GM12878 (cell line): ENCODE measurements at regions not wholly inside any gene's neighbourhood (a gene's known extent, or its start where the extent isn't known, plus 50 kb on each side); places are given as distances from the start of the nearest gene placed in this dataset.

Experiments
- ASH2L ChIP-seq: fragments of 300-600, 200-600 bp; sonication (generic); IDR thresholded peaks from 2 replicates; pipeline ENCODE4 v1.6.1; 2017; ENCODE audit warnings: low read depth, mild to moderate bottlenecking, borderline replicate concordance
- BMI1 ChIP-seq: fragments of 450-650 bp; IDR thresholded peaks from 2 replicates; pipeline ENCODE4 v1.6.1; 2016; ENCODE audit warnings: mild to moderate bottlenecking, moderate library complexity, borderline replicate concordance
- CBX3 ChIP-seq: fragments of 200-600 bp; sonication (generic); IDR thresholded peaks from 2 replicates; pipeline ENCODE4 v1.6.1; 2016; ENCODE audit warnings: low read depth, borderline replicate concordance
- DPF2 ChIP-seq: fragments of 450-650 bp; IDR thresholded peaks from 2 replicates; pipeline ENCODE4 v1.6.1; 2017; ENCODE audit warnings: mild to moderate bottlenecking
- E4F1 ChIP-seq: fragments of 450-650 bp; IDR thresholded peaks from 2 replicates; pipeline ENCODE4 v1.6.1; 2018; ENCODE audit warnings: borderline replicate concordance, mild to moderate bottlenecking; ENCODE audit not compliant: partially characterized antibody
- NR2F1 ChIP-seq: fragments of 450-650 bp; conservative IDR thresholded peaks from 2 replicates; pipeline ENCODE4 v1.6.1; 2017; ENCODE audit warnings: mild to moderate bottlenecking
- RB1 ChIP-seq: fragments of 450-650 bp; formaldehyde crosslinking; IDR thresholded peaks from 2 replicates; pipeline ENCODE4 v1.6.1; 2017; ENCODE audit warnings: mild to moderate bottlenecking, borderline replicate concordance
- TCF12 ChIP-seq: IDR thresholded peaks from 2 replicates; pipeline ENCODE4 v1.6.1; 2011; ENCODE audit warnings: low read depth, mild to moderate bottlenecking, low read length
- TF ChIP-seq, protein P1 (sequence below): fragments of 450-650 bp; formaldehyde crosslinking; IDR thresholded peaks from 2 replicates; pipeline ENCODE4 v1.4.0; 2022; ENCODE audit warnings: mild to moderate bottlenecking, moderate library complexity
- TF ChIP-seq, protein P2 (sequence below): fragments of 450-650 bp; IDR thresholded peaks from 2 replicates; pipeline ENCODE4 v1.6.1; 2017; ENCODE audit warnings: borderline replicate concordance

DNA sequence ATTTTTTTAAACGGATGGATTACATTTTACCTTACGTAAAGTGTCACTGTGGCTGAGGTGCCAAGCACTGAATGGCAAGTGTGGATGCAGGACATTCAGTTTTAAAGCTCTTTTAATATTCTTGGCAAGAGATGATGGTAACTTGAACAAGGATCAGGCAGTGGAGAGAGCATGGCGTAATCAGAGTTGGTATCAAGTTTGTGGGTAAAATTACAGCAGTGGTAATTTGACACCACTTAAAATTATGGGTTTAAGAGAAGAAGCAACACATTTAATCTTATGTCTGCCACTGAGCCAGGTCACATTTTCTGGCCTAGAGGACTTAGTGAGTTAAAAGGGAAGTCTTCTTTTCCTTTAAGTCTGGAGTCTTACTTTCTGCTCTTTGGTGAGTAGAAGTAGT, 100.5 kb downstream of the NAA11 start (continued):
- TF ChIP-seq BMI1 (no peak), ASH2L (no peak), E4F1 (no peak), CBX3 (no peak), NR2F1 (no peak), RB1 (no peak), DPF2 (no peak), TCF12 (no peak)
- TF ChIP-seq, protein P1, sequence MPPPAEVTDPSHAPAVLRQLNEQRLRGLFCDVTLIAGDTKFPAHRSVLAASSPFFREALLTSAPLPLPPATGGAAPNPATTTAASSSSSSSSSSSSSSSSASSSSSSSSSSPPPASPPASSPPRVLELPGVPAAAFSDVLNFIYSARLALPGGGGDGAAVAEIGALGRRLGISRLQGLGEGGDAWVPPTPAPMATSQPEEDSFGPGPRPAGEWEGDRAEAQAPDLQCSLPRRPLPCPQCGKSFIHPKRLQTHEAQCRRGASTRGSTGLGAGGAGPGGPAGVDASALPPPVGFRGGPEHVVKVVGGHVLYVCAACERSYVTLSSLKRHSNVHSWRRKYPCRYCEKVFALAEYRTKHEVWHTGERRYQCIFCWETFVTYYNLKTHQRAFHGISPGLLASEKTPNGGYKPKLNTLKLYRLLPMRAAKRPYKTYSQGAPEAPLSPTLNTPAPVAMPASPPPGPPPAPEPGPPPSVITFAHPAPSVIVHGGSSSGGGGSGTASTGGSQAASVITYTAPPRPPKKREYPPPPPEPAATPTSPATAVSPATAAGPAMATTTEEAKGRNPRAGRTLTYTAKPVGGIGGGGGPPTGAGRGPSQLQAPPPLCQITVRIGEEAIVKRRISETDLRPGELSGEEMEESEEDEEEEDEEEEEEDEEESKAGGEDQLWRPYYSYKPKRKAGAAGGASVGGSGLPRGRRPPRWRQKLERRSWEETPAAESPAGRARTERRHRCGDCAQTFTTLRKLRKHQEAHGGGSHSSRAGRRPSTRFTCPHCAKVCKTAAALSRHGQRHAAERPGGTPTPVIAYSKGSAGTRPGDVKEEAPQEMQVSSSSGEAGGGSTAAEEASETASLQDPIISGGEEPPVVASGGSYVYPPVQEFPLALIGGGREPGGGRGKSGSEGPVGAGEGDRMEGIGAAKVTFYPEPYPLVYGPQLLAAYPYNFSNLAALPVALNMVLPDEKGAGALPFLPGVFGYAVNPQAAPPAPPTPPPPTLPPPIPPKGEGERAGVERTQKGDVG: no peak
- TF ChIP-seq, protein P2, sequence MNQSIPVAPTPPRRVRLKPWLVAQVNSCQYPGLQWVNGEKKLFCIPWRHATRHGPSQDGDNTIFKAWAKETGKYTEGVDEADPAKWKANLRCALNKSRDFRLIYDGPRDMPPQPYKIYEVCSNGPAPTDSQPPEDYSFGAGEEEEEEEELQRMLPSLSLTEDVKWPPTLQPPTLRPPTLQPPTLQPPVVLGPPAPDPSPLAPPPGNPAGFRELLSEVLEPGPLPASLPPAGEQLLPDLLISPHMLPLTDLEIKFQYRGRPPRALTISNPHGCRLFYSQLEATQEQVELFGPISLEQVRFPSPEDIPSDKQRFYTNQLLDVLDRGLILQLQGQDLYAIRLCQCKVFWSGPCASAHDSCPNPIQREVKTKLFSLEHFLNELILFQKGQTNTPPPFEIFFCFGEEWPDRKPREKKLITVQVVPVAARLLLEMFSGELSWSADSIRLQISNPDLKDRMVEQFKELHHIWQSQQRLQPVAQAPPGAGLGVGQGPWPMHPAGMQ: no peak
